ENCODE measurements at regions not wholly inside any gene's neighbourhood (a gene's known extent, or its start where the extent isn't known, plus 50 kb on each side); places are given as distances from the start of the nearest gene placed in this dataset.
"Not testable (repeated sequence)": the region's sequence is repeated elsewhere in the genome, so short reads cannot be mapped to it uniquely, and the experiment has no call there.

GRCh38 chr1:70828177-70828576 lies 219.4 kb downstream of the PTGER3 start:
- intact Hi-C loops (cut with DNase I): no loop called here
- no peak for TF ChIP-seq CTCF (IDR thresholded peaks at IDR 0.05)
- peak in 1 of 8 donors; percentile 58 for ATAC-seq
- Histone ChIP-seq H3K9me3 (peaks cover 0 to 17% (median 0%) of the 10 kb centered on the region in 11 donors), H3K27me3 (no peaks in the 10 kb centered on the region), H3K36me3 (no peaks in the 10 kb centered on the region), H3K4me3 (no peak overlapping the region), H3K4me1 (peaks cover 0 to 9% (median 0%) of the 10 kb centered on the region in 9 donors), H3K27ac (no peak overlapping the region)
- 85 to 89% methylated on average over 1 of the region's 1 CpG for WGBS, 2 donors
- no peak for DNase-seq

DNA sequence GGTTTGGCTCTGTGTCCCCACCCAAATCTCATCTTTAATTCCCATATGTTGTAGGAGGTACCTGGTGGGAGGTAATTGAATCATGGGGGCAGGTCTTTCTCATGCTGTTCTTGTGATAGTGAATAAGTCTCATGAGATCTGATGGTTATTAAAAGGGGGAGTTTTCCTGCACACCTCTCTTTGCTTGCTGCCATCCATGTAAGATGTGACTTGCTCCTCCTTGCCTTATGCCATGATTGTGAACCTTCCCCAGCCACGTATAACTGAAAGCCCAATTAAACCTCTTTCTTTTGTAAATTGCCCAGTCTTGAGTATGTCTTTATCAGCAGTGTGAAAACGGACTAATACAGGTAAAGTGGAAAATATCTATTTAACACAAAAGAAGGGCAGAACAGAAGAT lies 213.3 kb downstream of the PTGER3 start:
- intact Hi-C loops (cut with DNase I); H3K27me3 ChIP-seq; H3K36me3 ChIP-seq; H3K4me1 ChIP-seq; H3K27ac ChIP-seq; ATAC-seq; H3K4me3 ChIP-seq; DNase-seq: not testable (repeated sequence)
- WGBS, 2 donors: 72 to 82% methylated on average over 2 of the region's 2 CpGs
- H3K9me3 ChIP-seq: peaks cover 0 to 17% (median 0%) of the 10 kb centered on the region in 11 donors

- intact Hi-C loops (cut with DNase I): no loop called here
- TF ChIP-seq CTCF (IDR thresholded peaks at IDR 0.05): no peak
- Histone ChIP-seq H3K9me3 (peaks cover 0 to 13% (median 0%) of the 10 kb centered on the region in 11 donors), H3K4me3 (no peak overlapping the region), H3K27ac (no peak overlapping the region), H3K36me3 (no peaks in the 10 kb centered on the region), H3K27me3 (no peaks in the 10 kb centered on the region), H3K4me1 (no peaks in the 10 kb centered on the region)
- no peak for ATAC-seq
- DNase-seq: no peak
- 91 to 98% methylated on average over 1 of the region's 1 CpG for WGBS, 2 donors
These were observed 211.2 kb downstream of the PTGER3 start for GRCh38 chr1:70836456-70836855.

GRCh38 chr1:70840260-70840953 lies 207.2 kb downstream of the PTGER3 start:
- no peaks in the 10 kb centered on the region for H3K27me3 ChIP-seq
- H3K4me3 ChIP-seq: no peak overlapping the region
- no peaks in the 10 kb centered on the region for H3K9me3 ChIP-seq
- no peaks in the 10 kb centered on the region for H3K36me3 ChIP-seq
- DNase-seq (no peak), ATAC-seq (no peak)
- no peak for TF ChIP-seq CTCF (IDR thresholded peaks at IDR 0.05)
- H3K27ac ChIP-seq: no peak overlapping the region
- intact Hi-C loops (cut with DNase I): no loop called here
- WGBS, 2 donors: 39 to 44% methylated on average over 3 of the region's 3 CpGs
- H3K4me1 ChIP-seq: no peaks in the 10 kb centered on the region

- no peak for DNase-seq
- Histone ChIP-seq H3K36me3 (no peaks in the 10 kb centered on the region), H3K4me3 (no peak overlapping the region), H3K27me3 (no peaks in the 10 kb centered on the region), H3K27ac (no peak overlapping the region), H3K9me3 (no peaks in the 10 kb centered on the region), H3K4me1 (no peaks in the 10 kb centered on the region)
- no peak for ATAC-seq
- no peak for TF ChIP-seq CTCF (IDR thresholded peaks at IDR 0.05)
- 59 to 81% methylated on average over 1 of the region's 1 CpG for WGBS, 2 donors
- intact Hi-C loops (cut with DNase I): no loop called here
These were observed 205.1 kb downstream of the PTGER3 start for GRCh38 chr1:70842562-70842961.
